GM23338 (cell line): ENCODE measurements at regions not wholly inside any gene's neighbourhood (a gene's known extent, or its start where the extent isn't known, plus 50 kb on each side); places are given as distances from the start of the nearest gene placed in this dataset.

ENCODE experiments used
- ATAC-seq: fragments of 200-7000 bp; cut with Tn5 transposase; 3 replicates; pipeline ENCODE4 v1.9.1; 2020
- DNase-seq: peaks from one replicate; pipeline ENCODE4 v3.0.0-alpha.2; 2015; ENCODE audit warnings: low spot score
- H2AFZ ChIP-seq: fragments of 200-600 bp; sonication (generic); 2 replicates; pipeline ENCODE4 v1.8.0; 2016; ENCODE audit warnings: antibody characterized with exemption, mild to moderate bottlenecking, moderate library complexity
- H3F3A ChIP-seq: fragments of 200-600 bp; sonication (generic); replicated peaks from 2 replicates; pipeline ENCODE4 v1.8.0; 2017; ENCODE audit warnings: antibody characterized with exemption, mixed run types, low read depth
- H3K27ac ChIP-seq: fragments of 200-600 bp; sonication (generic); 2 replicates; pipeline ENCODE4 v1.6.1; 2016; ENCODE audit warnings: low read depth
- H3K27me3 ChIP-seq: fragments of 200-600 bp; sonication (generic); 2 replicates; pipeline ENCODE4 v1.8.0; 2016; ENCODE audit warnings: mild to moderate bottlenecking, mixed run types, moderate library complexity; ENCODE audit not compliant: insufficient read depth
- H3K36me3 ChIP-seq: fragments of 200-600 bp; sonication (generic); 2 replicates; pipeline ENCODE4 v1.8.0; 2016; ENCODE audit warnings: mild to moderate bottlenecking; ENCODE audit not compliant: insufficient read depth
- H3K4me1 ChIP-seq: fragments of 200-600 bp; sonication (generic); 2 replicates; pipeline ENCODE4 v1.8.0; 2016; ENCODE audit warnings: mild to moderate bottlenecking, moderate library complexity; ENCODE audit not compliant: insufficient read depth
- H3K4me2 ChIP-seq: fragments of 200-600 bp; sonication (generic); 2 replicates; pipeline ENCODE4 v1.7.1; 2017; ENCODE audit warnings: mixed run types
- H3K4me3 ChIP-seq: fragments of 200-600 bp; sonication (generic); 2 replicates; pipeline ENCODE4 v1.6.1; 2016; ENCODE audit warnings: mixed run types
- H3K79me2 ChIP-seq: fragments of 200-600 bp; sonication (generic); replicated peaks from 2 replicates; pipeline ENCODE4 v1.8.0; 2017; ENCODE audit warnings: mild to moderate bottlenecking; ENCODE audit not compliant: insufficient read depth
- H3K9me2 ChIP-seq: fragments of 200-600 bp; sonication (generic); 2 replicates; pipeline ENCODE4 v1.8.0; 2017; ENCODE audit not compliant: insufficient read depth
- H4K20me1 ChIP-seq: fragments of 200-600 bp; sonication (generic); replicated peaks from 2 replicates; pipeline ENCODE4 v1.8.0; 2017; ENCODE audit warnings: mild to moderate bottlenecking; ENCODE audit not compliant: insufficient read depth
- H3K27ac Mint-ChIP-seq: 2 replicates; pipeline ENCODE4 v1.8.0; 2020; ENCODE audit warnings: inconsistent platforms, mild to moderate bottlenecking, moderate library complexity, mixed read lengths
- H3K27me3 Mint-ChIP-seq: 3 replicates; pipeline ENCODE4 v1.8.0; 2022; ENCODE audit warnings: low read depth, mild to moderate bottlenecking, moderate library complexity, mixed read lengths, inconsistent platforms; ENCODE audit not compliant: insufficient read depth, poor library complexity
- H3K36me3 Mint-ChIP-seq: 3 replicates; pipeline ENCODE4 v1.8.0; 2021; ENCODE audit warnings: low read depth, mild to moderate bottlenecking, inconsistent platforms, moderate library complexity, mixed read lengths
- H3K4me1 Mint-ChIP-seq: 3 replicates; pipeline ENCODE4 v1.8.0; 2020; ENCODE audit warnings: mild to moderate bottlenecking, inconsistent platforms, mixed read lengths
- H3K4me3 Mint-ChIP-seq: 3 replicates; pipeline ENCODE4 v1.8.0; 2021; ENCODE audit warnings: moderate library complexity, mild to moderate bottlenecking, inconsistent platforms, mixed read lengths
- H3K9me3 Mint-ChIP-seq: 3 replicates; pipeline ENCODE4 v1.8.0; 2020; ENCODE audit warnings: moderate library complexity, mild to moderate bottlenecking, inconsistent platforms, mixed read lengths
- CREB1 ChIP-seq: fragments of 250-450 bp; sonication (Bioruptor Pico); IDR thresholded peaks from 2 replicates; pipeline ENCODE4 v1.5.0; 2020; ENCODE audit warnings: low read depth, mild to moderate bottlenecking, moderate library complexity
- POLR2AphosphoS5 ChIP-seq: IDR thresholded peaks from 2 replicates; pipeline ENCODE4 v1.6.1; 2016; ENCODE audit warnings: antibody characterized with exemption, low read depth
- ZNF462 ChIP-seq: fragments of 250-450 bp; sonication (Bioruptor Pico); IDR thresholded peaks from 2 replicates; pipeline ENCODE4 v1.5.0; 2020; ENCODE audit warnings: mild to moderate bottlenecking, moderate library complexity
- TF ChIP-seq, protein P1 (sequence below), 2 experiments: fragments of 200-600 bp in 1 of 2; sonication (generic) in 1 of 2; conservative IDR thresholded peaks; 2 replicates each; pipeline versions ENCODE4 v1.5.1 to v1.6.1; 2016 to 2017; ENCODE audit warnings: antibody characterized with exemption in 2 of 2, low read depth in 2 of 2, mild to moderate bottlenecking in 2 of 2, moderate library complexity in 1 of 2
- TF ChIP-seq, protein P2 (sequence below): IDR thresholded peaks from 2 replicates; pipeline ENCODE4 v1.6.1; 2016; ENCODE audit warnings: antibody characterized with exemption

GRCh38 chr1:60596791-60597750 lies 485.3 kb upstream of the NFIA start (continued):
- TF ChIP-seq ZNF462 (no peak), CREB1 (CRISPR knock-in tag) (no peak)

DNA sequence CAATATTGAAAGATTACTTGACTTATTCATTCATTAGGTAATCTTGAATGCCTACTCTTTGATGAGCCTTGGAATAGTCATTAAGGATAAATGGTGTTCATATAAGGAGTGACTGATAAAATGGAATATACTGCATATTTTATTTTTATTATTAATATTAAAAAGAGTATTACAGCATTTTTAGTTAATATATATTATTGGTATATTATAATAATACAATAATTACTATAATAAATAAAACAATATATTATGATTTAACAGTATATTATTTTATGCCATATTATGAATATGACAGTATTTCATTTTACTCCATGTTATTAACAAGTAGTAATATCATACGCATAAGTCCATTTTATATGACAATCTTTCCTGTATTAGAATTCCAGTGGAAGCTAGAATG lies 490.8 kb upstream of the NFIA start:
- no peaks in the 10 kb centered on the region for H3F3A ChIP-seq
- H3K4me3 Mint-ChIP-seq, result no peak overlapping the region
- H3K27ac ChIP-seq, result no peak overlapping the region
- no peaks in the 10 kb centered on the region for H3K79me2 ChIP-seq
- no peaks in the 10 kb centered on the region for H3K4me1 Mint-ChIP-seq
- H4K20me1 ChIP-seq, result no peaks in the 10 kb centered on the region
- 0 out of 3 replicates have a peak, but pooled peaks cover 6% of the 10 kb centered on the region for H3K36me3 Mint-ChIP-seq
- H3K36me3 ChIP-seq, result no peaks in the 10 kb centered on the region
- H3K27me3 Mint-ChIP-seq, result no peaks in the 10 kb centered on the region
- H3K27ac Mint-ChIP-seq, result no peak overlapping the region
- H3K27me3 ChIP-seq, result no peaks in the 10 kb centered on the region
- H2AFZ ChIP-seq, result no peak overlapping the region
- ATAC-seq (no peak), DNase-seq (no peak)
- no peak for TF ChIP-seq POLR2AphosphoS5
- TF ChIP-seq, protein P1, sequence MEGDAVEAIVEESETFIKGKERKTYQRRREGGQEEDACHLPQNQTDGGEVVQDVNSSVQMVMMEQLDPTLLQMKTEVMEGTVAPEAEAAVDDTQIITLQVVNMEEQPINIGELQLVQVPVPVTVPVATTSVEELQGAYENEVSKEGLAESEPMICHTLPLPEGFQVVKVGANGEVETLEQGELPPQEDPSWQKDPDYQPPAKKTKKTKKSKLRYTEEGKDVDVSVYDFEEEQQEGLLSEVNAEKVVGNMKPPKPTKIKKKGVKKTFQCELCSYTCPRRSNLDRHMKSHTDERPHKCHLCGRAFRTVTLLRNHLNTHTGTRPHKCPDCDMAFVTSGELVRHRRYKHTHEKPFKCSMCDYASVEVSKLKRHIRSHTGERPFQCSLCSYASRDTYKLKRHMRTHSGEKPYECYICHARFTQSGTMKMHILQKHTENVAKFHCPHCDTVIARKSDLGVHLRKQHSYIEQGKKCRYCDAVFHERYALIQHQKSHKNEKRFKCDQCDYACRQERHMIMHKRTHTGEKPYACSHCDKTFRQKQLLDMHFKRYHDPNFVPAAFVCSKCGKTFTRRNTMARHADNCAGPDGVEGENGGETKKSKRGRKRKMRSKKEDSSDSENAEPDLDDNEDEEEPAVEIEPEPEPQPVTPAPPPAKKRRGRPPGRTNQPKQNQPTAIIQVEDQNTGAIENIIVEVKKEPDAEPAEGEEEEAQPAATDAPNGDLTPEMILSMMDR (conservative IDR thresholded peaks at IDR 0.05; ENCODE audit: low read depth in 2 of 2), result no peak
- TF ChIP-seq, protein P2, sequence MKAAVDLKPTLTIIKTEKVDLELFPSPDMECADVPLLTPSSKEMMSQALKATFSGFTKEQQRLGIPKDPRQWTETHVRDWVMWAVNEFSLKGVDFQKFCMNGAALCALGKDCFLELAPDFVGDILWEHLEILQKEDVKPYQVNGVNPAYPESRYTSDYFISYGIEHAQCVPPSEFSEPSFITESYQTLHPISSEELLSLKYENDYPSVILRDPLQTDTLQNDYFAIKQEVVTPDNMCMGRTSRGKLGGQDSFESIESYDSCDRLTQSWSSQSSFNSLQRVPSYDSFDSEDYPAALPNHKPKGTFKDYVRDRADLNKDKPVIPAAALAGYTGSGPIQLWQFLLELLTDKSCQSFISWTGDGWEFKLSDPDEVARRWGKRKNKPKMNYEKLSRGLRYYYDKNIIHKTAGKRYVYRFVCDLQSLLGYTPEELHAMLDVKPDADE, result no peak
- H3K9me2 ChIP-seq, result no peaks in the 10 kb centered on the region
- H3K4me3 ChIP-seq, result no peak overlapping the region
- no peaks in the 10 kb centered on the region for H3K4me1 ChIP-seq
- H3K4me2 ChIP-seq, result no peak overlapping the region
- H3K9me3 Mint-ChIP-seq, result no peaks in the 10 kb centered on the region
